ENCODE measurements at regions not wholly inside any gene's neighbourhood (a gene's known extent, or its start where the extent isn't known, plus 50 kb on each side); places are given as distances from the start of the nearest gene placed in this dataset.
"Not testable (repeated sequence)": the region's sequence is repeated elsewhere in the genome, so short reads cannot be mapped to it uniquely, and the experiment has no call there.

- TF ChIP-seq CTCF (IDR thresholded peaks at IDR 0.05; ENCODE audit: low read depth, low read length): no peak
- no peak overlapping the region for H3K4me3 ChIP-seq (ENCODE audit: low read depth, low read length)
Measured at GRCh38 chrX:22800360-22800759, 199.4 kb upstream of the DDX53 start.

- no peak overlapping the region for H3K4me3 ChIP-seq (ENCODE audit: low read depth, low read length)
Measured at GRCh38 chrX:22800806-22801205, 199.0 kb upstream of the DDX53 start.

GRCh38 chrX:22803353-22803752 lies 196.4 kb upstream of the DDX53 start:
- TF ChIP-seq CTCF (IDR thresholded peaks at IDR 0.05; ENCODE audit: low read depth, low read length): no peak

More at GRCh38 chrX:22800806-22801205, 199.0 kb upstream of the DDX53 start:
- TF ChIP-seq CTCF (IDR thresholded peaks at IDR 0.05; ENCODE audit: low read depth, low read length): no peak

GRCh38 chrX:22810876-22811275 lies 188.9 kb upstream of the DDX53 start:
- no peak for TF ChIP-seq CTCF (IDR thresholded peaks at IDR 0.05; ENCODE audit: low read depth, low read length)
- H3K4me3 ChIP-seq (ENCODE audit: low read depth, low read length): no peak overlapping the region

More at GRCh38 chrX:22803353-22803752, 196.4 kb upstream of the DDX53 start:
- H3K4me3 ChIP-seq (ENCODE audit: low read depth, low read length): no peak overlapping the region

GRCh38 chrX:22818061-22818460 lies 181.7 kb upstream of the DDX53 start:
- no peak overlapping the region for H3K4me3 ChIP-seq (ENCODE audit: low read depth, low read length)
- no peak for TF ChIP-seq CTCF (IDR thresholded peaks at IDR 0.05; ENCODE audit: low read depth, low read length)

- no peak for TF ChIP-seq CTCF (IDR thresholded peaks at IDR 0.05; ENCODE audit: low read depth, low read length)
- H3K4me3 ChIP-seq (ENCODE audit: low read depth, low read length): no peak overlapping the region
Measured at GRCh38 chrX:22855693-22856092, 144.1 kb upstream of the DDX53 start.

GRCh38 chrX:22859642-22860041 lies 140.1 kb upstream of the DDX53 start:
- no peak for TF ChIP-seq CTCF (IDR thresholded peaks at IDR 0.05; ENCODE audit: low read depth, low read length)
- H3K4me3 ChIP-seq (ENCODE audit: low read depth, low read length): no peak overlapping the region

- not testable (repeated sequence) for H3K4me3 ChIP-seq (ENCODE audit: low read depth, low read length)
Measured at GRCh38 chrX:22866801-22867200, 133.0 kb upstream of the DDX53 start.

Data from WI38 (cell line).